K562 (cell line): ENCODE measurements at regions not wholly inside any gene's neighbourhood (a gene's known extent, or its start where the extent isn't known, plus 50 kb on each side); places are given as distances from the start of the nearest gene placed in this dataset.

Source experiments
- CBX5 ChIP-seq: IDR thresholded peaks from 2 replicates; pipeline ENCODE4 v1.6.1; 2014; ENCODE audit warnings: low read depth, borderline replicate concordance
- TF ChIP-seq, protein P1 (sequence below): sonication (generic); formaldehyde crosslinking; IDR thresholded peaks from 2 replicates; pipeline ENCODE4 v1.8.0; 2022; ENCODE audit warnings: missing genetic modification reagents, mild to moderate bottlenecking, borderline replicate concordance

DNA sequence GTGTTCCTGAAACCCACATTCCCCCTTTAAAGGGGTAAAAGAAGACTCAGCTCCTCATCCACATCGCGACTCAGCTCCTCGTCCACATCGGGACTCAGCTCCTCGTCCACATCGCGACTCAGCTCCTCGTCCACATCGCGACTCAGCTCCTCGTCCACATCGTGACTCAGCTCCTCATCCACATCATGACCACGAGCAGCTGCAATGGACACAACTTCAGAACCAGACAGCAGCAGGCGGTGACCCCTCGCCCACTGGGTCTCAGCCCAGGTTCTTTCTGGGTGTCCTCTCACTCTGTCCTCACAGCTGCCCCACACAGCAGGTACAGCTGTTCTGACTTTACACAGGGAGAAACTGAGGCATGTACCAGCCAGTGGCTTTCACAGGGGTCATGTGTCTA, 163.5 kb upstream of the SALL3 start:
- TF ChIP-seq, protein P1, sequence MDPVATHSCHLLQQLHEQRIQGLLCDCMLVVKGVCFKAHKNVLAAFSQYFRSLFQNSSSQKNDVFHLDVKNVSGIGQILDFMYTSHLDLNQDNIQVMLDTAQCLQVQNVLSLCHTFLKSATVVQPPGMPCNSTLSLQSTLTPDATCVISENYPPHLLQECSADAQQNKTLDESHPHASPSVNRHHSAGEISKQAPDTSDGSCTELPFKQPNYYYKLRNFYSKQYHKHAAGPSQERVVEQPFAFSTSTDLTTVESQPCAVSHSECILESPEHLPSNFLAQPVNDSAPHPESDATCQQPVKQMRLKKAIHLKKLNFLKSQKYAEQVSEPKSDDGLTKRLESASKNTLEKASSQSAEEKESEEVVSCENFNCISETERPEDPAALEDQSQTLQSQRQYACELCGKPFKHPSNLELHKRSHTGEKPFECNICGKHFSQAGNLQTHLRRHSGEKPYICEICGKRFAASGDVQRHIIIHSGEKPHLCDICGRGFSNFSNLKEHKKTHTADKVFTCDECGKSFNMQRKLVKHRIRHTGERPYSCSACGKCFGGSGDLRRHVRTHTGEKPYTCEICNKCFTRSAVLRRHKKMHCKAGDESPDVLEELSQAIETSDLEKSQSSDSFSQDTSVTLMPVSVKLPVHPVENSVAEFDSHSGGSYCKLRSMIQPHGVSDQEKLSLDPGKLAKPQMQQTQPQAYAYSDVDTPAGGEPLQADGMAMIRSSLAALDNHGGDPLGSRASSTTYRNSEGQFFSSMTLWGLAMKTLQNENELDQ (CRISPR knock-in tag): no peak
- no peak for TF ChIP-seq CBX5
